Stimulated activated CD4-positive, alpha-beta T cell treated with anti-CD3 and anti-CD28 coated beads, Interleukin-15, amount 100 ng/mL, for 24 hours (primary cell): ENCODE measurements at regions not wholly inside any gene's neighbourhood (a gene's known extent, or its start where the extent isn't known, plus 50 kb on each side); places are given as distances from the start of the nearest gene placed in this dataset.
"Not testable (repeated sequence)": the region's sequence is repeated elsewhere in the genome, so short reads cannot be mapped to it uniquely, and the experiment has no call there.

Experiments
- DNase-seq: peaks from one replicate; pipeline ENCODE4 v3.0.0-alpha.2; 2020

DNA sequence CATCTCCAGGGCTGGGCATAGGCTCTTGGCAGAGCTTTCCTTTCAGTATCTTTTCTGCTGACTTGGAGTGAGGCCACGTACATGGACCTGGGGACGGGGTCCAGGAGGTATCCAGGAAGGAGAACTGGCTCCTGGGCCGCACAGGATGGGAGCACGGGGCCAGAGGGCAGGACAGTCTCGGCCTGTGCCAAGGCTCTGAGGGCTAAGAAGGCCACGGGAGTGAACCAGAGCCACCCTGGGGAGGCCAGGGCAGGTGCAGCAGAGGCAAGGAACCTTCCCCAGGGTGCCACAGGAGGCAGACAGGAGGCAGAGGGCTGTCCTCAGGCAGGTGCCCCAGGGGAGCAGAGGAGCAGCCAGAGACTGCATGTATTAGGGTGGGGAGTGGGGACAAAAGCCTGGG, 50.3 kb downstream of the PLXNA1 start:
- no peak for DNase-seq

DNA sequence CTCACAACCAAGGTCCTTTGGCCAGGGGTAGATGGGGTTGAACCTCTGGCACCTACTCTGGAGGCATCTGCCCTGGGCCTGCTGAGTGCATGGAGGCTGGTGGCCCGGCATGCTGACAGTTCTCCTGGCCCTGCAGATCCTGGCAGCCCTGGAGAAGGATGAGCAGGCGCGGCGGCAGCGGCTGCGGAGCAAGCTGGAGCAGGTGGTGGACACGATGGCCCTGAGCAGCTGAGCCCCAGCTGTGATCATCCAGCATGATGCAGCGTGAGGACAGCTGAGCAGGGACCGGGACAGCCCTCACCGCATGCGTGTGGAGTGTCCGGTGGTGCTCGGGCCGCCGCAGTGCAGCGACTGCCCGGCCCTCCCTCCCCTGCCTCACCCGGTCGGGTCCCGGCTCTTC, 50.9 kb downstream of the PLXNA1 start:
- no peak for DNase-seq

DNA sequence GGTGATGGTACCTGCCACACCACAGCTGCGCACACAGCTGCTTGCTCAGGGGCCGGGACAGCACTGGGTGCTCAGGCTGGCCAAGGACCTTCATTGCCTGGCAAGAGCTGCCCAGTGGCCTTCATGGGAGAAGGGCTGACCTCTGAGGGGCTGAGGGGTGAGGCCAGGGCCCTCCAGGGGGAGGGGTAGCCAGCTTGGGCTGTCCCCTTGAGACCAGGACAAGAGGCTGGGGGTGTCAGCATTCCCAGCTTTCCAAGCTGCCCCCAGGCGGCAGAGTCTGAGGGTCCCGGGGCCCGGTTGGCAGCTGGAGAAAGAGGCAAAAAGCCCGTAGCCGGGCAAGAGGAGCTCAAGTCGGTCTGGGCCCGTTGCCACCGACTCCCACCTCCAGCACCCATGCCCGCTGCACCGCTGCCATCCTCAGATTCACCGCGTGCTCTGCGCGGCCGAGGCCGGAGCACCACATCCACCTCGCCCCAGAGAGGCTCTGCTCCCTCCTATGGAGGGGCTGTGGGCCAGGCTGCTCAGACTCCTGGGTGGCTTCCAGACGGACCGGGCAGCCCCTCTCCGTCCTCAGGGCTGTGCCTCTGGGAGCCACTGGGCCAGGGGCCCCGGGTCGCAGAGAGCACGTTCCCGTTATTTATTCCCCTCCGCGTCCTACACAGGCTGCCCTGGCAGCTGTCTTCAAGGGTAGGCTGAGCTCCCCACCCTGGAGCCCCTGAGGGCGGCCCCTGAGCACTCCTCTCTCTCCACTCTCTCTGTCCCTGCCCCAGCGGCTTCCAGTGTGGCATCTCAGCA, 51.5 kb downstream of the PLXNA1 start:
- DNase-seq, result no peak

DNA sequence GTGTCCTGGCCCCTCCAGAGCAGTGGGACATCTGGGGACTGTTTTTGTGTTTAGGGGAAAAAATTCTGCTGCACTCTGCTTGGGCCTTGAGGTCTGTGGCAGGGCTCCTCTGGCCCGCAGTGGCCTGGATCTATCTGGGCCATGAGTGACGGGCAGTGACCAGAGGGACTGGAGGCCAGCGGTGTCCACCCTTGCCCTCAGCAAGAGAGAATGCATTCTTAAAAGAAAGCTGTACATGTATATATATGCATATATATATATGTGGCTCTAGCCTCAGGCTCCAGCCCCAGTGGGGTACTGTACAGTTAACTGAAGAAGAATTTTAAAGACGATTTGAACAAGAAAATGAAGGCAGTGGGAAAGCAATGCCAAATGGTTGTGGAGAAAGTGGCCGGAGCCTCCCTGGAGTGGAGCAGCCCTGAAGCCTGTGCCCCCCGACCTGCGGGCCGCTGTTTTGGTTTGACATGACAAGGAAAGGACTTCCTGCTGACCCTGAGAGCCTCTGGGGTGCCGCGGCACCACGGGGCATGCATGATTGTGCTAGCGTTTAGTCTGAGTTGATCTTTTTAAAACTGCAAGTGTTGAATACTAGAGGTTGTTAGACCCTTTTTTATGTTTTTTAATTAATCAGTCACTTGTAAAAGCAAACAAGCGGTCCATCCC, 52.2 kb downstream of the PLXNA1 start:
- no peak for DNase-seq

DNA sequence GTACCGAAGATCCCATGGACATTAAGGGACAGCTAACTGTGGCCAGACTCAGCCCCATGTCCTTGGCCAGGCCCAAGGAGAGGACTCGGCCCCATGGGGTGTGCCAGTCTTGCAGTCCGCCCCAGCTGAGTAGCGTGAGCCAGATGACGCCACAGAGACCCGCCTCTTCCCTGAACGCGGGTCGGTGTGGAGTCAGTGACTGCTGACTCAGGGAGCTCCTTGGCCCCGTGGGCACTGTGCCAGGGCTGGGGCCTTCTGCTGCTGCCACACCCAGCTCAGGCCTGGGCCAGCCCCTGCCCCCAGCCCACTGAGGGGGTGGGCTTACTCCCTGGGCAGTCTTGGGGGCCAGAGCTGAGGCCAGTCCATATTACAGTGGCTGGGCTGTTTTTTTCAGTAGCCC, 52.8 kb downstream of the PLXNA1 start:
- no peak for DNase-seq

DNA sequence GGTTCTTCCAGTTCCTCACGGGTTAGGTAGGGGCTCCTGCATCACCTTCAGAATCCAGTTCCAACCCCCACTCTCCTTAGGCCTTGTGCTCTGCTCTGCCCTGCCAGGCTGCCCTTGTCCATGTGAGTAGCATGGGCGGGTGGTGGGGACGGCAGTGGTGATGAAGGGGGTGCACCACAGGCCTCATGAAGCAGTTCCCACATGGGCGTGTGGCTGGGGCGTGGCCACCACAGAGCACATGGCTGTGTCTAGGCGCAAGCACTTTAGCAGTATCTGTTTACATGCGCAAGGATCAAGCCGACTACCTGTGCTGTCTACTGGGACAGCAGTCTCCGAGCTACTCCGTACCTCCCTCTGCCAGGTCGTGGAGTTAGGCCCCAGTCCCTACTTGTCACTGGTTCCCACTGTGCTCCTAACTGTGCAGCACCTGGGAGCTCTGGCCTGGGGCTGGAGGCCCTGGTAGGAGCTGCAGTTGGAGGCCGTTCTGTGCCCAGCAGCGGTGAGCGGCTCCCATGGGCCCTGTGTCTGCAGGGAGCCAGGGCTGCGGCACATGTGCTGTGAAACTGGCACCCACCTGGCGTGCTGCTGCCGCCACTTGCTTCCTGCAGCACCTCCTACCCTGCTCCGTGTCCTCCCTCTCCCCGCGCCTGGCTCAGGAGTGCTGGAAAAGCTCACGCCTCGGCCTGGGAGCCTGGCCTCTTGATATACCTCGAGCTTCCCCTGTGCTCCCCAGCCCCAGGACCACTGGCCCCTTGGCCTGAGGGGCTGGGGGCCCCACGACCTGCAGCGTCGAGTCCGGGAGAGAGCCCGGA, 53.5 kb downstream of the PLXNA1 start:
- no peak for DNase-seq

DNA sequence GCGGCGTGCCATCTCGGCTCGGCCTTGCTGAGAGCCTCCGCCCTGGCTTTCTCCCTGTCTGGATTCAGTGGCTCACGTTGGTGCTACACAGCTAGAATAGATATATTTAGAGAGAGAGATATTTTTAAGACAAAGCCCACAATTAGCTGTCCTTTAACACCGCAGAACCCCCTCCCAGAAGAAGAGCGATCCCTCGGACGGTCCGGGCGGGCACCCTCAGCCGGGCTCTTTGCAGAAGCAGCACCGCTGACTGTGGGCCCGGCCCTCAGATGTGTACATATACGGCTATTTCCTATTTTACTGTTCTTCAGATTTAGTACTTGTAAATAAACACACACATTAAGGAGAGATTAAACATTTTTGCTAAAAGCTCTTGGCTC, 54.1 kb downstream of the PLXNA1 start:
- no peak for DNase-seq

DNA sequence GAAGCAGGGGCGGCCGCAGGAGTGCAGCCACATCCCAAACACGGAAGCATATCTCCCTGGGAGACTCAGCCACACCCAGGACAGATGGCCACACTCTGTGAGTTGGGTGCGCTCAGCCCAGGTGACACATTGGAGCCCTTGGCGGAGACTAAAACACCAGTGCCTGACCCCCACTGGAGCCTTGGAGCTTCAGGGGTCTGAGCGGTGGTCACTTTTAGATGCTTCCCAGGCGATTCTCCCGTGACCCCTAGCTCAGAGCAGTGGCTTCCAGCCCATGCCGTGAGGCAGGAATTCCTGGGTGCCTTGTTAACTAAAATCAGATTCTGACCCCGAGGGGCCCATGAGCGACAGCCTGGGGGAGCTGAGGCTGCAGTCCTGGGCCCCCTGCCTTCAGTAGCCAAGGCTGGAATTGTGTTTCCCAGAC, 54.5 kb downstream of the PLXNA1 start:
- no peak for DNase-seq

DNA sequence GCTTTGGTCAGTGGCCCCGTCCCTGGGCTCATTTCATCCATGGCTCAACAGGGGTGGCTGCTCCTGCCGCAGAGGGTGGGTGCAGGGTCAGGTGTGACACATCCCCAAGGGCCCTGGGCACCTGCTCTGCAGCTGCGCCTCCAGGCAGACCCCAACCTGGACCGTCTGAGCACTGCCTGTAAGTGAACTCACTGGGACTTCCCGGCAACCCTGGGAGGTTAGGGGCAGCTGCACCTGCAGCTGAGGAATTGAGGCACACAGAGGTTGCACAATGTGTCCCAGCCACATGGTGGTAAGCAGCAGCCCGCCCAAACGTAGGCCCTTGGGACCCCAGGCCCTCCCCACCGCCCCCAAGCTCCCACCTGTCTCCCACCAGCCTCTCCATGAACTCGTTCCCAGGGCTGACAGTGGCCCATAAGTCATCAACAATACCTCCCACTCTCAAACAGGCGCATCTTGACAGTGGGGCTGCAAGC, 55.1 kb downstream of the PLXNA1 start:
- DNase-seq, result no peak

DNA sequence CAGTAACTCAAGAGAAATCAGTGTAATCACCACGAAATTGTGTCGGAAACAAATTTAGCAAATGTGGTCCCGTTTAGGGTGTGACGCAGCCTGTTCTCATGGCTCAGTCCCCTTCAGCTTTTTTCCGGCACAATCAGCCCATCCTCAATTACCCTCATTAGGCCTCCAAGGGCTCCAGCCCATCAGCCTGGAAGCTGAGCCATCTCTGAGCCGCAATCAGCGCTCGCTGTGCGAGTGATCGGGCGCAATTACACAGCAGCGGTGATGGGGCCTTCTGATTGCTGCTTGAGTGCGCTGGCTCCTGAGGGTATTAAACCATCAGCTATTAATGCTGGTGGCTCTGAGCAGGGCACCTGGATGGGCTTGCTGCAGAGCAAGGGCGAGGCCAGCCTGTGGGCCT, 55.6 kb downstream of the PLXNA1 start:
- DNase-seq, result no peak

DNA sequence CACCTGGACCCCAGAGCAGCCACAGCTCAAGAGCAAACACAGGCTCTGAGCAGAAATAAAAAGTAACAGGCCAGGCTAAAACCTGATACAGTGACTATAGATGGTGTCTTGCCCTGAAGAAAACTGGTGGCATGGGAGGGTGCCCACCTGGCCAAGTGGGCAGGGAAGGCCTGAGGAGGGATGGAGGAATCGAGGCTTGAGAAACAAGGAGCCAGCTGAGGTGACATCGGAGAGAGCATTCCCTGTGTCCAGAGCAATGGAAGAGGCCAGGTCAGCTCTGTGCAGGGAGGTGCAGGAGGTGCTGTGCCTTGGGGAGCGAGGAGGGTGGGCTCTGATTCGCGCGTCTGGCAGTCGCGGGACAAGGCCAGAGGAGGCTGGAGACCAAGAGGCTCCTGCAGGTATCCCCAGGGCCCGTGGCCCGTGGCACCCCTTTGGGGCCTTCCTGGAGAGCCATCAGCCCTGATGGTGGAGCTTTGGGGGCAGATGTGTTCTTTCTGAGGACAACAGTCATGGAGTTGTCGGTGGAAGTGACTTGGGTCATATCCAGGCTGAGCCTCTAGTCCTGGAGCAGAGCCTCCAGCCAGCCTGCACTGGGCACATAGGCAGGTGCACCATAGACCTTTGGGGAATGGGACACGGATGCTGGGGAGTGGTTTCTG, 56.1 kb downstream of the PLXNA1 start:
- no peak for DNase-seq

DNA sequence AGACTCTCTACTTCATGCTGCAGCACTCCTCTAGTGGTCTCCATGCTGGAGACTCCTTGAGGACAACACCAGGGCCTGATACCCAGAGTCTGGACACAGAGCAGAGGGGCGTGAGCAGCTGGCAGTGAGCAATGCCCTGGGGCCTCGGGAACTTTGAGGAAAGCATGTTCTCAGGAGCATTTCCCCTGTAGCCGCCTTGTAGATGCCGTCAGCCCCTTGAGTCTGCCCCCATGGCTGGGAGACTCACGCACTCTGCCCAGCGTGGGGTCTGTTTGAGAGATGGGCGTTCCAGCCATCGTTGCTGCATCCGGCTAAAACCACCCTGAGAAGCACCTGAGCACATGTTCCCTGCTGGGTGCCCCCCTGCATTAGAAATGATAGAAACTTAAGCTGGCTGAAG, 56.8 kb downstream of the PLXNA1 start:
- DNase-seq, result no peak

DNA sequence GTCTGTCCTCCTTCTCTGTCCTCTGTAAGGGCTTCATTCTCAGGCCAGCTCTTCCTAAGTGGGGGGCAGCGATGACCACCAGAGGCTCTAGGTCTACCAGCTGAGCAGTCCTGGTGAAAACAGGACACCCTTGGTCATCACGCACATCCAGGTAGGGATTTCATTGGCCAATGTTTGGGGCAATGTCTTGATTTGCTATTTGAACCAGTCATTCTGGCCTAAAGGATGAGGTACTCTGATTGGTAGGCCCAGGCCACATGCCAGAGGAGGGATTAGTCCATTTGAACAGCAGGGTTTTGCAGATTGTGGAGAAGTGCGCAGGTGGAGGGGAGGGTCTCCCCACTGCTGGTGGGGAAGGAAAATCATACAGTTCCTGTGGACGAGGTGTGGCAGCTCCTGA, 57.3 kb downstream of the PLXNA1 start:
- DNase-seq, result no peak

DNA sequence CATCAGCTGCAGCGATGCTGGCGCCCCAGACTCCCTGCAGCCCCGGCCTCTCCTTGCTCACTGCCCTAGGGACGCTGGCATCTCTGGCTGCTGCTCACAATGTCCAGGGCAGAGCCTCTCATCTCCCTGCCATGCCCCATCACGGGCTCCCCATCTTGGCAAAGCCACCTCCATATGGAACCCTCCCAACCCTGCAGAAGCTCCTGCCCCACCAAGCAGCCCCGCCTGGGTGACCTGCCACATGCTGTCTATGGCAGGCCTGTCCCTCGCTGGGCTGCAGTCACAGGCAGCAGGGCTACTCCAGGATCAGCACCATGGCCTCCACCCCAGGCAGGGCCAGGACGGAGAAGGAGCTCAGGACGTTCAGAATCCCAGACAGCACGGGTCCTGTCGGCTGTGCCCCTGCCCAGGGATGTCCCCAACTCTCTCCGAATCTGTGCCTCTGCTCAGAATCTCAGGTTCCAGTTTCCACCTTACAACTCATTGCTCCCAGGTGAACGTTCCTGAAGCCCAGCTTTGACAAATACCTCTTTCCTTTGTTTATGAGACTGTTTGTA, 58.4 kb downstream of the PLXNA1 start:
- no peak for DNase-seq

DNA sequence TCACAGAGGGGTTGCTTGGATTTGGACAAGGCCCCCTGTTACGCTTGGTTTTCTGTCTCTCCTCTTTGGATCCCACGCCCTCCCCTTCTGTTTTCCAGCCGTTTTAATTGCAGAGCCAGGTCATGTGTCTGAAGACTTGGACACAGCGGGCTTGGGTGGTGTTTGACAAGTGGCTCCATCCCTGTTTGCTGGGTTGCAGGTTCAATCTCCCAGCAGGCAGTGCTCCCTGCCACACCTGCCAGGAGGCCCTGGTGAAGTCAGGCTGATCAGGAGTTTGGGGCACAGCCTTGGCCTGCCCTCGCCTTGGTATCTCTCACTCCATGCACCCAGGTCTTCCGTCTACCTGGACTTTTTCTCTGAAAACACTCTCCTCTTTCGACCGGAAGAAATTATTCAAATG, 59.0 kb downstream of the PLXNA1 start:
- no peak for DNase-seq

DNA sequence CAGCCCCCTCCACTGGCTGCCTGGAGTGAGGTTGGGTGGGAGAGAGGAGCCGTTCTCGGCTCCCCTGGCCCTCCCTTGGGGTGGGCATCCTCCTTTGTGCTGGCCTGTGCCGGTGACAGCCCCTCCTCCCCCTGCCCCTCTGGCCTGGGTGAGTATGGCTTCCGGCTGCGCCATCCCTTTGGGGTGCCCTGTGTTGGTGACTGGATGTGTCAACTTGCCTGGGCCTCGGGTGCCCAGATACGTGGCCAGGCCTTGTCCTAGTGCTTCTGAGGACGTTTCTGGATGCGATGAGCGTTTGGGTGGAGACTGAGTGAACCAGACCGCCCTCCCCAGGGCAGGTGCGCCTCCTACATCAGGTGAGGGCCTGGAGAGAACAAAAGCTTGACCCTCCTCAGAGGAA, 59.7 kb downstream of the PLXNA1 start:
- DNase-seq, result no peak

DNA sequence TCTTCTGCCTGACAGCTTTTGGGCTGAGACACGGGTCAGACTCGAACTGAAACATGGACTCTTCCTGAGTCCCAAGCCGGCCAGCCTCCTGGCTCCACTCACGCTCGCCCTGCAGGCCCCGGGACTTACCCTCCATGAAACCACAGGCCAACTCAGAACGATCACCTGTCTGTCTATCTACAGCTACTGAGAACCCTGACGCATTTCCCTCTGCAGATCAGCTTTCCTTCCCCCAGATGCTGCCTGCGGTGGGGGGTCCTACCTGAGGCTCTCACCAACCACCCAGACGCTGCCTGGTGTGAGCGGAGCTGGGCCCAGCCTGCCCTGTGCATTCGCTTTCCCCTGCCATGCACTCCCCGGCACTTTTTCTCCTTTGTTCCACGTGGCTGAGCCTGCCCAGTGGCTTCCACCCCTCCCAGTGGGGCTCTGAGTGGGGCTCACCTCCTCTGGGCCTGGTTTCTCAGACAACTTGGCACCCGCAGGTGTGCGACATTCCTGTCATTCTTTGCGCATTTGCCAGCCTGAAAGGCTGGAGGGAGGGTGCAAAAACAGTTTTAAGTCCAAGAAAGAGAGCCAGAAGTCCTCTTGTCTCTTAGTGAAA, 60.2 kb downstream of the PLXNA1 start:
- no peak for DNase-seq

DNA sequence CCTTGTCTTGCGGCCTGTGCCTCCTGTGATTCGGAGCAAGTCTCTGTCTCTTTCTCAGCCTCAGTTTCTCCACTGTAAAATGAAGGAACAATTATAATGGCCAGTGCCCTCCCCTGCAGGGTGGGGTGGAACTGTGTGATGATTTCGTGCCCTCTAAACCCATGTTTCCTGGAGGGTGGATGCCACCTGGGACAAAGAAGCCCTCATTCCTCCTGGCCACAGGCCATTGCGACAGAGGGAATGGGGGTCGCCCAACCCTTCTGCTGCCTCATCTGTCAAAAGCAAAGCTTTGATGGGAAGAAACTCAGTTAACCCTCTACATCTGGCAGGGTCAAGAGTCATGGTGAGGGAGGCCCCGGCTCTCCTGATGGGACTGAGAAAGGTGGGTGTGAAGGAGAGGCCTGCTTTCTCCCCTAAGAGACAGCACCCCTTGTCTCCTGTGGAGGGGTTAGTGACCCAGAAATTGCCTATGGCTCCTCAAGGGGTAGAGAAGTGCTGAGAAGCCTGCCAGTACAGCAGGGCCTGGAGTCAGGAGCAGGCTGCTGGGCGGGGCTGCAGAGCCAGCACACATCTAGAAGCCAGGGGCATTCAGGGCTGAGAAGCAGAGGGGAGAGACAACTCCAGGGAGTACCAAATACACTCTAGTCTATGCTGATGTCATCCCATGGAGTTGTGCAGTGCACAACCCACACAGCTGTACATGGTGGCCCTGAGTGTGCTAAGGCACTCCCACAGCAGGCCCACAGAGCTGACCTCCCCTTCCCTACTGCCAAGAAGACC, 61.0 kb downstream of the PLXNA1 start:
- DNase-seq, result no peak

DNA sequence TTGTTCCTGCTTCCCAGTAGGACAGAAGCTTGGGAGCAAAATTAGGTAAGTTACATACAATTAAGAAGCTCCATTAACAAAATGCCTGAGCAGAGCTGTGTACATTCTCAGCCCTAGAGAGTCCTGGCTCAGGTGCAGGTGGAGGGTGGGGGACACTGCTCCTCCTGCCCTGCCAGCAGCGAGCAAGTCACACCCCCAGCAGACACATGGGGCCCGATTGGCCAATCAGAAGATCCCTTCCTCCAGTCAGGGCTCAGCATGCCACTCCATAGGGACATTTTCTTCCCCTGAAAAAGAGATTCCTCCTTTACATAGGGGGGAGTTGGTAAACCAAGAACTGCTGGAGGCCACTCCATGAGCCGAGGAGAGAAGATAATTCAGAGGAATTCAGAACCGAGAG, 62.1 kb downstream of the PLXNA1 start:
- no peak for DNase-seq

DNA sequence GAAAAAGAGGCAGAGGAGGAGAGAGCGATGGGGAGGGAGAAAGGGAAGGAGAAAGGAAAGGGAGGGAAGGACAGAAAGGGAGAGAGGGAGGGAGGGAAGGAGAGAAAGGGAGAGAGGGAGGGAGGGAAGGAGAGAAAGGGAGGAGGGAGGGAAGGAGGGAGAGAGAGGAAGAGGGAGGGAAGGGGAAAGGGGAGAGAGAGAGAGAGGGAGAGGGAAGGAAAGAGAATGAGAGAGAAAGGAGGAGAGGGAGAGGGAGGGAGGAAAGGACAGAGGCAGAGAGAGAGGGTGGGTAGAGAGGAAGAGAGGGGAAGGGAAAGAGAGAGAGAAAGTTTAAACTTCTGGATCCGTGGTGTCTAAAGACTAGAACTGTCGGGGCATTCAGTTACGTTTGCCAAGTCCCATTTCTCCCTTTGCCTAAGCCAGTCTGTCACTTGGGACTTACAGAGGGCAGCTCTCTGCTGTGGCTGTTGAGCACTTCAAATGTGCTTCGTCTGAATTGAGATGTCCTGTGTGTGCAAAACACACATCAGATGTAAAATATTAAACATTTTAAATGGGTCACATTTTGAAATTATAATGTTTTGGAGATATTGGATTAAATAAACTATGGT, 62.6 kb downstream of the PLXNA1 start:
- DNase-seq, result no peak

DNA sequence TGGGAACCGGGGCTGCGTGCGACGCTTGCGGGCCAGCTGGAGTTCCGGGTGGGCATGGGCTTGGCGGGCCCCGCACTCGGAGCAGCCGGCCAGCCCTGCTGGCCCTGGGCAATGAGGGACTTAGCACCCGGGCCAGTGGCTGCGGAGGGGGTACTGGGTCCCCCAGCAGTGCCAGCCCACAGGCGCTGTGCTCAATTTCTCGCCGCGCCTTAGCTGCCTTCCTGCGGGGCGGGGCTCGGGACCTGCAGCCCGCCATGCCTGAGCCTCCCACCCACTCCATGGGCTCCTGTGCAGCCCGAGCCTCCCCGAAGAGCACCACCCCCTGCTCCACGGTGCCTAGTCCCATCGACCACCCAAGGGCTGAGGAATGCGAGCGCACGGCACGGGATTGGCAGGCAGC, 63.8 kb downstream of the PLXNA1 start:
- not testable (repeated sequence) for DNase-seq
